ENCODE measurements at regions not wholly inside any gene's neighbourhood (a gene's known extent, or its start where the extent isn't known, plus 50 kb on each side); places are given as distances from the start of the nearest gene placed in this dataset.

GRCh38 chr10:47218803-47219202 is 81.2 kb upstream of the GDF10 start:
- no peak overlapping the region for H3K27ac ChIP-seq (ENCODE audit: insufficient read depth, low read length, poor library complexity, severe bottlenecking)
- H3K9me3 ChIP-seq (ENCODE audit: control insufficient read depth, low read length), result no peaks in the 10 kb centered on the region
- H3K4me3 ChIP-seq (ENCODE audit: insufficient read depth, low read depth, low read length, poor library complexity, severe bottlenecking), result no peak overlapping the region
- DNase-seq, result no peak
- H3K27me3 ChIP-seq (replicated peaks; ENCODE audit: control insufficient read depth, insufficient read depth, low read length, poor library complexity, severe bottlenecking), result no peaks in the 10 kb centered on the region
- H3K4me1 ChIP-seq (ENCODE audit: control insufficient read depth, insufficient read depth, low read length, poor library complexity, severe bottlenecking), result no peaks in the 10 kb centered on the region
- no peaks in the 10 kb centered on the region for H3K36me3 ChIP-seq (ENCODE audit: control insufficient read depth, insufficient read depth, low read length)

- H3K4me1 ChIP-seq (ENCODE audit: control insufficient read depth, insufficient read depth, low read length, poor library complexity, severe bottlenecking), result no peaks in the 10 kb centered on the region
- H3K36me3 ChIP-seq (ENCODE audit: control insufficient read depth, insufficient read depth, low read length), result no peaks in the 10 kb centered on the region
- H3K27me3 ChIP-seq (replicated peaks; ENCODE audit: control insufficient read depth, insufficient read depth, low read length, poor library complexity, severe bottlenecking), result no peaks in the 10 kb centered on the region
- no peak overlapping the region for H3K27ac ChIP-seq (ENCODE audit: insufficient read depth, low read length, poor library complexity, severe bottlenecking)
- no peak for DNase-seq
- no peak overlapping the region for H3K4me3 ChIP-seq (ENCODE audit: insufficient read depth, low read depth, low read length, poor library complexity, severe bottlenecking)
- H3K9me3 ChIP-seq (ENCODE audit: control insufficient read depth, low read length), result no peaks in the 10 kb centered on the region
Observed at GRCh38 chr10:47222461-47222860, 77.5 kb upstream of the GDF10 start.

GRCh38 chr10:47223236-47223635 is 76.8 kb upstream of the GDF10 start:
- H3K9me3 ChIP-seq (ENCODE audit: control insufficient read depth, low read length), result no peaks in the 10 kb centered on the region
- no peak overlapping the region for H3K27ac ChIP-seq (ENCODE audit: insufficient read depth, low read length, poor library complexity, severe bottlenecking)
- H3K36me3 ChIP-seq (ENCODE audit: control insufficient read depth, insufficient read depth, low read length), result no peaks in the 10 kb centered on the region
- H3K4me3 ChIP-seq (ENCODE audit: insufficient read depth, low read depth, low read length, poor library complexity, severe bottlenecking), result no peak overlapping the region
- no peaks in the 10 kb centered on the region for H3K27me3 ChIP-seq (replicated peaks; ENCODE audit: control insufficient read depth, insufficient read depth, low read length, poor library complexity, severe bottlenecking)
- DNase-seq, result no peak
- H3K4me1 ChIP-seq (ENCODE audit: control insufficient read depth, insufficient read depth, low read length, poor library complexity, severe bottlenecking), result no peaks in the 10 kb centered on the region

GRCh38 chr10:47224546-47225218 is 75.3 kb upstream of the GDF10 start:
- Histone ChIP-seq H3K27ac (ENCODE audit: insufficient read depth, low read length, poor library complexity, severe bottlenecking) (no peak overlapping the region), H3K9me3 (ENCODE audit: control insufficient read depth, low read length) (no peaks in the 10 kb centered on the region), H3K4me1 (ENCODE audit: control insufficient read depth, insufficient read depth, low read length, poor library complexity, severe bottlenecking) (no peaks in the 10 kb centered on the region), H3K4me3 (ENCODE audit: insufficient read depth, low read depth, low read length, poor library complexity, severe bottlenecking) (no peak overlapping the region), H3K27me3 (replicated peaks; ENCODE audit: control insufficient read depth, insufficient read depth, low read length, poor library complexity, severe bottlenecking) (no peaks in the 10 kb centered on the region), H3K36me3 (ENCODE audit: control insufficient read depth, insufficient read depth, low read length) (no peaks in the 10 kb centered on the region)
- no peak for DNase-seq

GRCh38 chr10:47225219-47225927 is 74.6 kb upstream of the GDF10 start:
- no peaks in the 10 kb centered on the region for H3K27me3 ChIP-seq (replicated peaks; ENCODE audit: control insufficient read depth, insufficient read depth, low read length, poor library complexity, severe bottlenecking)

GRCh38 chr10:47225928-47226645 is 73.9 kb upstream of the GDF10 start:
- DNase-seq, result no peak
- no peak overlapping the region for H3K4me3 ChIP-seq (ENCODE audit: insufficient read depth, low read depth, low read length, poor library complexity, severe bottlenecking)
- no peaks in the 10 kb centered on the region for H3K4me1 ChIP-seq (ENCODE audit: control insufficient read depth, insufficient read depth, low read length, poor library complexity, severe bottlenecking)
- H3K36me3 ChIP-seq (ENCODE audit: control insufficient read depth, insufficient read depth, low read length), result no peaks in the 10 kb centered on the region
- H3K9me3 ChIP-seq (ENCODE audit: control insufficient read depth, low read length), result no peaks in the 10 kb centered on the region
- H3K27ac ChIP-seq (ENCODE audit: insufficient read depth, low read length, poor library complexity, severe bottlenecking), result no peak overlapping the region
- H3K27me3 ChIP-seq (replicated peaks; ENCODE audit: control insufficient read depth, insufficient read depth, low read length, poor library complexity, severe bottlenecking), result no peaks in the 10 kb centered on the region

More at GRCh38 chr10:47225219-47225927, 74.6 kb upstream of the GDF10 start:
- Histone ChIP-seq H3K36me3 (ENCODE audit: control insufficient read depth, insufficient read depth, low read length) (no peaks in the 10 kb centered on the region), H3K27ac (ENCODE audit: insufficient read depth, low read length, poor library complexity, severe bottlenecking) (no peak overlapping the region), H3K9me3 (ENCODE audit: control insufficient read depth, low read length) (no peaks in the 10 kb centered on the region), H3K4me3 (ENCODE audit: insufficient read depth, low read depth, low read length, poor library complexity, severe bottlenecking) (no peak overlapping the region), H3K4me1 (ENCODE audit: control insufficient read depth, insufficient read depth, low read length, poor library complexity, severe bottlenecking) (no peaks in the 10 kb centered on the region)
- no peak for DNase-seq

- no peak for DNase-seq
- H3K4me3 ChIP-seq (ENCODE audit: insufficient read depth, low read depth, low read length, poor library complexity, severe bottlenecking), result no peak overlapping the region
- no peaks in the 10 kb centered on the region for H3K9me3 ChIP-seq (ENCODE audit: control insufficient read depth, low read length)
- no peaks in the 10 kb centered on the region for H3K36me3 ChIP-seq (ENCODE audit: control insufficient read depth, insufficient read depth, low read length)
- no peaks in the 10 kb centered on the region for H3K27me3 ChIP-seq (replicated peaks; ENCODE audit: control insufficient read depth, insufficient read depth, low read length, poor library complexity, severe bottlenecking)
- no peaks in the 10 kb centered on the region for H3K4me1 ChIP-seq (ENCODE audit: control insufficient read depth, insufficient read depth, low read length, poor library complexity, severe bottlenecking)
- H3K27ac ChIP-seq (ENCODE audit: insufficient read depth, low read length, poor library complexity, severe bottlenecking), result no peak overlapping the region
Observed at GRCh38 chr10:47230482-47230881, 69.5 kb upstream of the GDF10 start.

GRCh38 chr10:47230957-47231356 is 69.0 kb upstream of the GDF10 start:
- Histone ChIP-seq H3K27me3 (replicated peaks; ENCODE audit: control insufficient read depth, insufficient read depth, low read length, poor library complexity, severe bottlenecking) (no peaks in the 10 kb centered on the region), H3K4me3 (ENCODE audit: insufficient read depth, low read depth, low read length, poor library complexity, severe bottlenecking) (no peak overlapping the region), H3K36me3 (ENCODE audit: control insufficient read depth, insufficient read depth, low read length) (no peaks in the 10 kb centered on the region), H3K4me1 (ENCODE audit: control insufficient read depth, insufficient read depth, low read length, poor library complexity, severe bottlenecking) (no peaks in the 10 kb centered on the region), H3K9me3 (ENCODE audit: control insufficient read depth, low read length) (no peaks in the 10 kb centered on the region), H3K27ac (ENCODE audit: insufficient read depth, low read length, poor library complexity, severe bottlenecking) (no peak overlapping the region)
- no peak for DNase-seq

- H3K27ac ChIP-seq (ENCODE audit: insufficient read depth, low read length, poor library complexity, severe bottlenecking), result no peak overlapping the region
- H3K4me1 ChIP-seq (ENCODE audit: control insufficient read depth, insufficient read depth, low read length, poor library complexity, severe bottlenecking), result no peaks in the 10 kb centered on the region
- H3K9me3 ChIP-seq (ENCODE audit: control insufficient read depth, low read length), result no peaks in the 10 kb centered on the region
- H3K27me3 ChIP-seq (replicated peaks; ENCODE audit: control insufficient read depth, insufficient read depth, low read length, poor library complexity, severe bottlenecking), result no peaks in the 10 kb centered on the region
- no peak for DNase-seq
- no peaks in the 10 kb centered on the region for H3K36me3 ChIP-seq (ENCODE audit: control insufficient read depth, insufficient read depth, low read length)
- H3K4me3 ChIP-seq (ENCODE audit: insufficient read depth, low read depth, low read length, poor library complexity, severe bottlenecking), result no peak overlapping the region
Observed at GRCh38 chr10:47231414-47231813, 68.6 kb upstream of the GDF10 start.

GRCh38 chr10:47233631-47234030 is 66.4 kb upstream of the GDF10 start:
- Histone ChIP-seq H3K27ac (ENCODE audit: insufficient read depth, low read length, poor library complexity, severe bottlenecking) (no peak overlapping the region), H3K4me3 (ENCODE audit: insufficient read depth, low read depth, low read length, poor library complexity, severe bottlenecking) (no peak overlapping the region), H3K27me3 (replicated peaks; ENCODE audit: control insufficient read depth, insufficient read depth, low read length, poor library complexity, severe bottlenecking) (no peaks in the 10 kb centered on the region), H3K9me3 (ENCODE audit: control insufficient read depth, low read length) (no peaks in the 10 kb centered on the region), H3K4me1 (ENCODE audit: control insufficient read depth, insufficient read depth, low read length, poor library complexity, severe bottlenecking) (no peaks in the 10 kb centered on the region), H3K36me3 (ENCODE audit: control insufficient read depth, insufficient read depth, low read length) (no peaks in the 10 kb centered on the region)
- no peak for DNase-seq

Data from effector memory CD4-positive, alpha-beta T cell (primary cell).